GM23338 (cell line): ENCODE measurements at regions not wholly inside any gene's neighbourhood (a gene's known extent, or its start where the extent isn't known, plus 50 kb on each side); places are given as distances from the start of the nearest gene placed in this dataset.

Experiments used
- ATAC-seq: fragments of 200-7000 bp; cut with Tn5 transposase; 3 replicates; pipeline ENCODE4 v1.9.1; 2020
- DNase-seq: peaks from one replicate; pipeline ENCODE4 v3.0.0-alpha.2; 2015; ENCODE audit warnings: low spot score
- H2AFZ ChIP-seq: fragments of 200-600 bp; sonication (generic); 2 replicates; pipeline ENCODE4 v1.8.0; 2016; ENCODE audit warnings: antibody characterized with exemption, mild to moderate bottlenecking, moderate library complexity
- H3F3A ChIP-seq: fragments of 200-600 bp; sonication (generic); replicated peaks from 2 replicates; pipeline ENCODE4 v1.8.0; 2017; ENCODE audit warnings: antibody characterized with exemption, mixed run types, low read depth
- H3K27ac ChIP-seq: fragments of 200-600 bp; sonication (generic); 2 replicates; pipeline ENCODE4 v1.6.1; 2016; ENCODE audit warnings: low read depth
- H3K27me3 ChIP-seq: fragments of 200-600 bp; sonication (generic); 2 replicates; pipeline ENCODE4 v1.8.0; 2016; ENCODE audit warnings: mild to moderate bottlenecking, mixed run types, moderate library complexity; ENCODE audit not compliant: insufficient read depth
- H3K36me3 ChIP-seq: fragments of 200-600 bp; sonication (generic); 2 replicates; pipeline ENCODE4 v1.8.0; 2016; ENCODE audit warnings: mild to moderate bottlenecking; ENCODE audit not compliant: insufficient read depth
- H3K4me1 ChIP-seq: fragments of 200-600 bp; sonication (generic); 2 replicates; pipeline ENCODE4 v1.8.0; 2016; ENCODE audit warnings: mild to moderate bottlenecking, moderate library complexity; ENCODE audit not compliant: insufficient read depth
- H3K4me2 ChIP-seq: fragments of 200-600 bp; sonication (generic); 2 replicates; pipeline ENCODE4 v1.7.1; 2017; ENCODE audit warnings: mixed run types
- H3K4me3 ChIP-seq: fragments of 200-600 bp; sonication (generic); 2 replicates; pipeline ENCODE4 v1.6.1; 2016; ENCODE audit warnings: mixed run types
- H3K79me2 ChIP-seq: fragments of 200-600 bp; sonication (generic); replicated peaks from 2 replicates; pipeline ENCODE4 v1.8.0; 2017; ENCODE audit warnings: mild to moderate bottlenecking; ENCODE audit not compliant: insufficient read depth
- H3K9me2 ChIP-seq: fragments of 200-600 bp; sonication (generic); 2 replicates; pipeline ENCODE4 v1.8.0; 2017; ENCODE audit not compliant: insufficient read depth
- H4K20me1 ChIP-seq: fragments of 200-600 bp; sonication (generic); replicated peaks from 2 replicates; pipeline ENCODE4 v1.8.0; 2017; ENCODE audit warnings: mild to moderate bottlenecking; ENCODE audit not compliant: insufficient read depth
- H3K27ac Mint-ChIP-seq: 2 replicates; pipeline ENCODE4 v1.8.0; 2020; ENCODE audit warnings: inconsistent platforms, mild to moderate bottlenecking, moderate library complexity, mixed read lengths
- H3K27me3 Mint-ChIP-seq: 3 replicates; pipeline ENCODE4 v1.8.0; 2022; ENCODE audit warnings: low read depth, mild to moderate bottlenecking, moderate library complexity, mixed read lengths, inconsistent platforms; ENCODE audit not compliant: insufficient read depth, poor library complexity
- H3K36me3 Mint-ChIP-seq: 3 replicates; pipeline ENCODE4 v1.8.0; 2021; ENCODE audit warnings: low read depth, mild to moderate bottlenecking, inconsistent platforms, moderate library complexity, mixed read lengths
- H3K4me1 Mint-ChIP-seq: 3 replicates; pipeline ENCODE4 v1.8.0; 2020; ENCODE audit warnings: mild to moderate bottlenecking, inconsistent platforms, mixed read lengths
- H3K4me3 Mint-ChIP-seq: 3 replicates; pipeline ENCODE4 v1.8.0; 2021; ENCODE audit warnings: moderate library complexity, mild to moderate bottlenecking, inconsistent platforms, mixed read lengths
- H3K9me3 Mint-ChIP-seq: 3 replicates; pipeline ENCODE4 v1.8.0; 2020; ENCODE audit warnings: moderate library complexity, mild to moderate bottlenecking, inconsistent platforms, mixed read lengths
- CREB1 ChIP-seq: fragments of 250-450 bp; sonication (Bioruptor Pico); IDR thresholded peaks from 2 replicates; pipeline ENCODE4 v1.5.0; 2020; ENCODE audit warnings: low read depth, mild to moderate bottlenecking, moderate library complexity
- CTCF ChIP-seq, 2 experiments: fragments of 200-600 bp in 1 of 2; sonication (generic) in 1 of 2; conservative IDR thresholded peaks; 2 replicates each; pipeline versions ENCODE4 v1.5.1 to v1.6.1; 2016 to 2017; ENCODE audit warnings: antibody characterized with exemption in 2 of 2, low read depth in 2 of 2, mild to moderate bottlenecking in 2 of 2, moderate library complexity in 1 of 2
- ETS1 ChIP-seq: IDR thresholded peaks from 2 replicates; pipeline ENCODE4 v1.6.1; 2016; ENCODE audit warnings: antibody characterized with exemption
- EZH2 ChIP-seq: fragments of 200-600 bp; sonication (generic); IDR thresholded peaks from one replicate; pipeline ENCODE4 v1.8.0; 2017; ENCODE audit warnings: antibody characterized with exemption, mild to moderate bottlenecking, low read depth; ENCODE audit not compliant: unreplicated experiment
- EZH2phosphoT487 ChIP-seq: fragments of 200-600 bp; sonication (generic); IDR thresholded peaks from one replicate; pipeline ENCODE4 v1.8.1; 2018; ENCODE audit warnings: antibody characterized with exemption; ENCODE audit not compliant: unreplicated experiment
- JUNB ChIP-seq: IDR thresholded peaks from one replicate; pipeline ENCODE4 v1.6.1; 2016; ENCODE audit warnings: antibody characterized with exemption; ENCODE audit not compliant: unreplicated experiment
- NANOG ChIP-seq: IDR thresholded peaks from 2 replicates; pipeline ENCODE4 v1.6.1; 2016; ENCODE audit warnings: antibody characterized with exemption, borderline replicate concordance
- POLR2AphosphoS5 ChIP-seq: IDR thresholded peaks from 2 replicates; pipeline ENCODE4 v1.6.1; 2016; ENCODE audit warnings: antibody characterized with exemption, low read depth
- STAT1 ChIP-seq: IDR thresholded peaks from one replicate; pipeline ENCODE4 v1.6.1; 2016; ENCODE audit warnings: antibody characterized with exemption; ENCODE audit not compliant: unreplicated experiment
- ZNF114 ChIP-seq: fragments of 250-450 bp; sonication (Bioruptor Pico); IDR thresholded peaks from 2 replicates; pipeline ENCODE4 v1.5.0; 2020; ENCODE audit warnings: mild to moderate bottlenecking, moderate library complexity
- ZNF331 ChIP-seq: fragments of 250-450 bp; sonication (Bioruptor Pico); IDR thresholded peaks from 2 replicates; pipeline ENCODE4 v1.5.0; 2020; ENCODE audit warnings: low read depth, mild to moderate bottlenecking, moderate library complexity
- ZNF462 ChIP-seq: fragments of 250-450 bp; sonication (Bioruptor Pico); IDR thresholded peaks from 2 replicates; pipeline ENCODE4 v1.5.0; 2020; ENCODE audit warnings: mild to moderate bottlenecking, moderate library complexity

GRCh38 chr4:187464573-187464972 lies 531.0 kb upstream of the ZFP42 start (continued):
- no peak for TF ChIP-seq CREB1 (CRISPR knock-in tag)
- TF ChIP-seq STAT1: no peak
- TF ChIP-seq ZNF331: no peak
- TF ChIP-seq EZH2phosphoT487: no peak
- TF ChIP-seq ZNF114 (CRISPR knock-in tag): no peak
- no peak for TF ChIP-seq JUNB
- no peak for TF ChIP-seq ETS1
- TF ChIP-seq EZH2: no peak
- TF ChIP-seq POLR2AphosphoS5: no peak
- no peak for TF ChIP-seq NANOG

- H3K4me3 ChIP-seq: no peak overlapping the region
- Mint-ChIP-seq H3K9me3 (no peaks in the 10 kb centered on the region), H3K27ac (no peak overlapping the region), H3K36me3 (no peaks in the 10 kb centered on the region; the same call in 2 of the 3 replicates), H3K4me3 (no peak overlapping the region), H3K27me3 (no peaks in the 10 kb centered on the region), H3K4me1 (no peaks in the 10 kb centered on the region)
- H3K27me3 ChIP-seq: no peaks in the 10 kb centered on the region
- no peak overlapping the region for H3K4me2 ChIP-seq
- no peaks in the 10 kb centered on the region for H4K20me1 ChIP-seq
- no peaks in the 10 kb centered on the region for H3K79me2 ChIP-seq
- H3K9me2 ChIP-seq: no peaks in the 10 kb centered on the region
- no peak for DNase-seq
- H3K36me3 ChIP-seq: no peaks in the 10 kb centered on the region
- no peak overlapping the region for H2AFZ ChIP-seq
- no peak for ATAC-seq
- no peaks in the 10 kb centered on the region for H3F3A ChIP-seq
- no peaks in the 10 kb centered on the region for H3K4me1 ChIP-seq
- no peak overlapping the region for H3K27ac ChIP-seq
- TF ChIP-seq STAT1: no peak
- TF ChIP-seq ZNF114 (CRISPR knock-in tag): no peak
- TF ChIP-seq EZH2phosphoT487: no peak
- no peak for TF ChIP-seq CREB1 (CRISPR knock-in tag)
- TF ChIP-seq ETS1: no peak
- no peak for TF ChIP-seq CTCF (conservative IDR thresholded peaks at IDR 0.05; ENCODE audit: low read depth in 2 of 2)
- TF ChIP-seq JUNB: no peak
- TF ChIP-seq ZNF462 (CRISPR knock-in tag): no peak
- no peak for TF ChIP-seq NANOG
Observed at GRCh38 chr4:187467224-187467623, 528.3 kb upstream of the ZFP42 start.
